ENCODE measurements at regions not wholly inside any gene's neighbourhood (a gene's known extent, or its start where the extent isn't known, plus 50 kb on each side); places are given as distances from the start of the nearest gene placed in this dataset.
A peak's percentile ranks its signal among the peaks of the same experiment; 100 is the strongest.

DNA sequence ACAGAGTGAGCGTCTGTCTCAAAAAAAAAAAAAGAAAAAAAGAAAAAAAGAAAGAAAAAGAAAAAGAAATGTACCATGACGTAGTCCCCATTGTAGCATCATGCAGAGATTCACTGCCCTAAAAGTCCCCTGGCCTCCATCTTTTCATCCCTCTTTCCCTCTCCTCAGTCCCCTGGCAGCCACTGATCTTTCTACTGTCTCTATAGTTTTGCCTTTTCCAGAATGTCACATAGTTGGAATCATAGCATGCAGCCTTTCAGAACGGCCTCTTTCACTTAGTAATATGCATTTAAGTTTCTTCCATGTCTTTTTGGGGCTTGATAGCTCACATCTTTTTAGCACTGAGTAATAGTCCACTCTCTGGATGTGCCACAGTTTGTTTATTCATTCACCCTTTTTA is 60.5 kb upstream of the NCOR2 start:
- TF ChIP-seq POLR2AphosphoS5 (IDR thresholded peaks at IDR 0.05; ENCODE audit: low read depth, low read length) (no peak), TAF1 (IDR thresholded peaks at IDR 0.05; ENCODE audit: borderline replicate concordance, insufficient read depth, low read length) (no peak), SIN3A (IDR thresholded peaks at IDR 0.05; ENCODE audit: borderline replicate concordance, insufficient read depth, low read length) (no peak), FOXP2 (optimal IDR thresholded peaks at IDR 0.05; ENCODE audit: borderline replicate concordance, extremely low read depth, extremely low read length, insufficient read depth) (no peak), REST (IDR thresholded peaks at IDR 0.05; ENCODE audit: insufficient read depth in 1 of 2, low read depth in 2 of 2, low read length in 2 of 2) (no peak)

DNA sequence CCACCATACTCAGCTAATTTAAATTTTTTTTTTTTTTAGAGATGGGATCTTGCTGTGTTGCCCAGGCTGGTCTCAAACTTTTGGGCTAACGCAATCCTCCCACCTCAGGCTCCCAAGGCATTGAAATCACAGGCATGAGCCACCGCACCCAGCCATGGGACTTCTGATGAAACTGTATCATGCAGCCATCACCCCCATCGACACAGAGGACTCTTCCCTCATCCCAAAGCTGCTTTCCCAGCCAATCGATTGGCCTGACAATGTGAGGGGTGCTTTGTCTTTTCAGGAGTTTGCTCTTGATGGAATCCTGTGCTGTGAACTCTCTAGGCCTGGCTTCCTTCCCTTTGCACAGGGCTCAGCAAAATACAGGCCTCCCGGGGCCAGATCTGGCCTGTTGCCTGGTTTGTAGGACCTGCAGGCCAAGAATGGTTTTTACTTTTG is 59.6 kb upstream of the NCOR2 start:
- TF ChIP-seq FOXP2 (optimal IDR thresholded peaks at IDR 0.05; ENCODE audit: borderline replicate concordance, extremely low read depth, extremely low read length, insufficient read depth): no peak

GRCh38 chr12:124625867-124626675 is 58.7 kb upstream of the NCOR2 start:
- TF ChIP-seq FOXP2 (optimal IDR thresholded peaks at IDR 0.05; ENCODE audit: borderline replicate concordance, extremely low read depth, extremely low read length, insufficient read depth) (no peak), REST (IDR thresholded peaks at IDR 0.05; ENCODE audit: insufficient read depth in 1 of 2, low read depth in 2 of 2, low read length in 2 of 2) (peak in 1 of 2 experiments; percentile 13; a peak in 1 of 4 replicates)

DNA sequence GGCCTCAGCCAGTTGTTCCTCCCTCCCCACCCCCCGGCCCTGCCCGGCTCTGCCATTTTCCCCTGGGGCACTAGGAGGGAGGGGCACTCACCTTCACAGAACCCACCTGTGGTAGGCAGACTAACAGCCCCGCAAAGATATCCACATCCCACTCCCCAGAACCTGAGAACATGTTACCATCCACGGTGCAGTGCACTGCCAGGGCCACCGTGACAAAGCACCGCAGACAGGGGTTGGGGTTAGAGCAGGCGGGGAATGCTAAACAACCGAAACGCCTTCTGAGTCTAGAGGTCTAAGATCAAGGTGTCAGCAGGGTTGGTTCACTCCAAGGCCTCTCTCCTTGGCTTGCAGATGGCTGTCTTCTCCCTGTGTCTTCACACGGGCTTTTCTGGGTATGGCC is 57.4 kb upstream of the NCOR2 start:
- no peak for TF ChIP-seq TAF1 (IDR thresholded peaks at IDR 0.05; ENCODE audit: borderline replicate concordance, insufficient read depth, low read length)
- TF ChIP-seq POLR2AphosphoS5 (IDR thresholded peaks at IDR 0.05; ENCODE audit: low read depth, low read length): no peak
- TF ChIP-seq SIN3A (IDR thresholded peaks at IDR 0.05; ENCODE audit: borderline replicate concordance, insufficient read depth, low read length): no peak
- no peak for TF ChIP-seq REST (IDR thresholded peaks at IDR 0.05; ENCODE audit: insufficient read depth in 1 of 2, low read depth in 2 of 2, low read length in 2 of 2)
- no peak for TF ChIP-seq FOXP2 (optimal IDR thresholded peaks at IDR 0.05; ENCODE audit: borderline replicate concordance, extremely low read depth, extremely low read length, insufficient read depth)

DNA sequence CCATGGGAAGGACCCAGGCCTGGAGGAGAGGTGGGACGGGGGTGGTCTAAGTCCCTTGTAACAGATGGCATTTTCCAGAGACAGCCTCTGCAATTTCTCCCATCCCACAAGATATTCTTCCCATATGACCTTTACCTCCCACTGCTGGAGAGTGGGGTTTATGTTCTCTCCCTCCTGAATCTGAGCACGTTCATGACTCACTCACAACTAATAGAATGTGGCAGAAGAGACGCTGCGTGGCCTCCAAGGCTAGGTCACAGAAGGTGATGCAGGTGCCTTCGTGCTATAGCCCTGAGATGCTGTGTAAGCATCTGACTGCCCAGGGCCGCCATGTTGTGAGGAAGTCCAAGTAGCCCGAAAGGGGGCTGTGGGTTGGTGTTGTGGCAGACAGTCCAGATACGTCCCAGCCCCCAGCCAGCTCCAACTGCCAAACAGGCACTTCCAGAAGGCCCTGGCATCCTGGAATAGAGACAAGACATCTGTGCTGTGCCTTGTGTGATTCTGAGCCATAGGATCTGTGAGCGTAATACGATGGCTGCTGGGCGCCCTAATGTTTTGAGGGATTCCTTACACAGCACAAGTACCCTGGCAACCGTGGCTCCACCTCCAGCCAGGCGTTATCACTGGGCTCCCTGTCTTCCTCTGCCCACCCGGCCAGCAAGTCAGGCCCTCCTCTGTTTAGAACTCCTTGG is 56.1 kb upstream of the NCOR2 start:
- no peak for TF ChIP-seq POLR2AphosphoS5 (IDR thresholded peaks at IDR 0.05; ENCODE audit: low read depth, low read length)
- TF ChIP-seq TAF1 (IDR thresholded peaks at IDR 0.05; ENCODE audit: borderline replicate concordance, insufficient read depth, low read length): no peak
- no peak for TF ChIP-seq FOXP2 (optimal IDR thresholded peaks at IDR 0.05; ENCODE audit: borderline replicate concordance, extremely low read depth, extremely low read length, insufficient read depth)

DNA sequence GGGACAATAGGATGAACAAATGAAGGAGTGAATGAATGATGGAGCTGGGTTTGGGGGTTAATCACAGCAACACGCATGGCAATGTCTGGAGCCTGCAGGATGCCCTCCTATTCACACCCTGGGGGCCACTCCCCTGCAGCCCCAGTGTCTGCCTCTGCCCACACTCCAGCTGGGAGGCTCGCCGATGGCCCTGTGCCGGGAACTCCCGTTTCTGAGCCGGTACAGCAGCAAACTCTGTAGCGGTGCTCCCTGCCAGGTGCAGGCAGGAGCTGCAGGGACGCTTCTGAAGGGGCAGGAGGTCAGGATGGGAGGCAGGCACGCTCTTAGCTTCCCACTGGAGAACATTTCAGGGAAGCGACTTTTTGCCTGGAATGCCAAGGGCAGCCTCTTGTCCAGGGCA is 55.4 kb upstream of the NCOR2 start:
- TF ChIP-seq REST (IDR thresholded peaks at IDR 0.05; ENCODE audit: insufficient read depth in 1 of 2, low read depth in 2 of 2, low read length in 2 of 2) (no peak), POLR2AphosphoS5 (IDR thresholded peaks at IDR 0.05; ENCODE audit: low read depth, low read length) (no peak), SIN3A (IDR thresholded peaks at IDR 0.05; ENCODE audit: borderline replicate concordance, insufficient read depth, low read length) (no peak), TAF1 (IDR thresholded peaks at IDR 0.05; ENCODE audit: borderline replicate concordance, insufficient read depth, low read length) (no peak), FOXP2 (optimal IDR thresholded peaks at IDR 0.05; ENCODE audit: borderline replicate concordance, extremely low read depth, extremely low read length, insufficient read depth) (no peak)
